ENCODE measurements at regions not wholly inside any gene's neighbourhood (a gene's known extent, or its start where the extent isn't known, plus 50 kb on each side); places are given as distances from the start of the nearest gene placed in this dataset.

DNA sequence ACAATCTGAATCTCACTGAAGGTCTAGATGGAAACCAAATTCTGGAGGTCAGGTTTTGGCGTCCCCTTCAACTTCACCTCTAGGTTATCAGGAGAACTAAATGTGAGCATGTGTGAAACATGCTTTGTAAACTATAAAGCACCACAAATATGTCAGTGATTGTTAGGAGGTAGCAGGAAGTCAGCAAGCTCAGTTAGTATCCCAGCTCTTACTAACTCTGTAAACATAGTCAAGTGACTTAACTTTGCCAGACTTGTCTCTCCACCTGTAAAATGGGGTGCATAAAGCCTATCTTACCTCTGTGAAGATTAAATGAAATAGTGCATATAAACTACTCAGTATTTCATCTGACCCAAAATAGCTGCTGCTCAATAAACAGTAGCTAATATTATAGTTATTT, 121.5 kb downstream of the INSIG2 start:
- no peak overlapping the region for H2AFZ ChIP-seq (ENCODE audit: low read depth, low read length)
- no TSS peak for BruUV-seq (replicated peaks)
- POLR2A ChIA-PET, result interaction anchor here (0.8 kb wide), 1 partner anchor 10 kb away, joined by 3 read pairs; no protein-coding TSS in a partner anchor
- no peaks in the 10 kb centered on the region for H3K36me3 ChIP-seq (ENCODE audit: control insufficient read depth, insufficient read depth, low read length)
- H3K4me1 ChIP-seq (replicated peaks in 1 of 2; ENCODE audit: control insufficient read depth in 2 of 2, insufficient read depth in 2 of 2, low read length in 2 of 2), result no peaks in the 10 kb centered on the region
- ATAC-seq (no peak), FAIRE-seq (no peak), DNase-seq (ENCODE audit: extremely low read depth in 1 of 4, low spot score in 3 of 4) (no peak)
- H3K27ac ChIP-seq (ENCODE audit: extremely low read depth, low read depth, low read length), result no peak overlapping the region
- no peak overlapping the region for H3K9ac ChIP-seq (ENCODE audit: insufficient read depth in 1 of 2, low read depth in 2 of 2, low read length in 2 of 2)
- H3K27me3 ChIP-seq (ENCODE audit: control insufficient read depth in 2 of 2, insufficient read depth in 2 of 2, low read length in 2 of 2), result peaks cover 0 to 2% of the 10 kb centered on the region in 2 experiments; a peak in 2 of 5 replicates
- TF ChIP-seq, protein P1, sequence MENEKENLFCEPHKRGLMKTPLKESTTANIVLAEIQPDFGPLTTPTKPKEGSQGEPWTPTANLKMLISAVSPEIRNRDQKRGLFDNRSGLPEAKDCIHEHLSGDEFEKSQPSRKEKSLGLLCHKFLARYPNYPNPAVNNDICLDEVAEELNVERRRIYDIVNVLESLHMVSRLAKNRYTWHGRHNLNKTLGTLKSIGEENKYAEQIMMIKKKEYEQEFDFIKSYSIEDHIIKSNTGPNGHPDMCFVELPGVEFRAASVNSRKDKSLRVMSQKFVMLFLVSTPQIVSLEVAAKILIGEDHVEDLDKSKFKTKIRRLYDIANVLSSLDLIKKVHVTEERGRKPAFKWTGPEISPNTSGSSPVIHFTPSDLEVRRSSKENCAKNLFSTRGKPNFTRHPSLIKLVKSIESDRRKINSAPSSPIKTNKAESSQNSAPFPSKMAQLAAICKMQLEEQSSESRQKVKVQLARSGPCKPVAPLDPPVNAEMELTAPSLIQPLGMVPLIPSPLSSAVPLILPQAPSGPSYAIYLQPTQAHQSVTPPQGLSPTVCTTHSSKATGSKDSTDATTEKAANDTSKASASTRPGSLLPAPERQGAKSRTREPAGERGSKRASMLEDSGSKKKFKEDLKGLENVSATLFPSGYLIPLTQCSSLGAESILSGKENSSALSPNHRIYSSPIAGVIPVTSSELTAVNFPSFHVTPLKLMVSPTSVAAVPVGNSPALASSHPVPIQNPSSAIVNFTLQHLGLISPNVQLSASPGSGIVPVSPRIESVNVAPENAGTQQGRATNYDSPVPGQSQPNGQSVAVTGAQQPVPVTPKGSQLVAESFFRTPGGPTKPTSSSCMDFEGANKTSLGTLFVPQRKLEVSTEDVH (IDR thresholded peaks at IDR 0.05; ENCODE audit: low read depth, partially characterized antibody), result no peak
- no peak for TF ChIP-seq CBX2 (IDR thresholded peaks at IDR 0.05; ENCODE audit: insufficient read depth, low read length, poor library complexity, severe bottlenecking)
- TF ChIP-seq TCF7L2 (IDR thresholded peaks at IDR 0.05; ENCODE audit: low read depth, low read length), result no peak
- no peak for TF ChIP-seq FIP1L1 (IDR thresholded peaks at IDR 0.05; ENCODE audit: low read depth, low read length, poor library complexity, severe bottlenecking)
- TF ChIP-seq, protein P2, sequence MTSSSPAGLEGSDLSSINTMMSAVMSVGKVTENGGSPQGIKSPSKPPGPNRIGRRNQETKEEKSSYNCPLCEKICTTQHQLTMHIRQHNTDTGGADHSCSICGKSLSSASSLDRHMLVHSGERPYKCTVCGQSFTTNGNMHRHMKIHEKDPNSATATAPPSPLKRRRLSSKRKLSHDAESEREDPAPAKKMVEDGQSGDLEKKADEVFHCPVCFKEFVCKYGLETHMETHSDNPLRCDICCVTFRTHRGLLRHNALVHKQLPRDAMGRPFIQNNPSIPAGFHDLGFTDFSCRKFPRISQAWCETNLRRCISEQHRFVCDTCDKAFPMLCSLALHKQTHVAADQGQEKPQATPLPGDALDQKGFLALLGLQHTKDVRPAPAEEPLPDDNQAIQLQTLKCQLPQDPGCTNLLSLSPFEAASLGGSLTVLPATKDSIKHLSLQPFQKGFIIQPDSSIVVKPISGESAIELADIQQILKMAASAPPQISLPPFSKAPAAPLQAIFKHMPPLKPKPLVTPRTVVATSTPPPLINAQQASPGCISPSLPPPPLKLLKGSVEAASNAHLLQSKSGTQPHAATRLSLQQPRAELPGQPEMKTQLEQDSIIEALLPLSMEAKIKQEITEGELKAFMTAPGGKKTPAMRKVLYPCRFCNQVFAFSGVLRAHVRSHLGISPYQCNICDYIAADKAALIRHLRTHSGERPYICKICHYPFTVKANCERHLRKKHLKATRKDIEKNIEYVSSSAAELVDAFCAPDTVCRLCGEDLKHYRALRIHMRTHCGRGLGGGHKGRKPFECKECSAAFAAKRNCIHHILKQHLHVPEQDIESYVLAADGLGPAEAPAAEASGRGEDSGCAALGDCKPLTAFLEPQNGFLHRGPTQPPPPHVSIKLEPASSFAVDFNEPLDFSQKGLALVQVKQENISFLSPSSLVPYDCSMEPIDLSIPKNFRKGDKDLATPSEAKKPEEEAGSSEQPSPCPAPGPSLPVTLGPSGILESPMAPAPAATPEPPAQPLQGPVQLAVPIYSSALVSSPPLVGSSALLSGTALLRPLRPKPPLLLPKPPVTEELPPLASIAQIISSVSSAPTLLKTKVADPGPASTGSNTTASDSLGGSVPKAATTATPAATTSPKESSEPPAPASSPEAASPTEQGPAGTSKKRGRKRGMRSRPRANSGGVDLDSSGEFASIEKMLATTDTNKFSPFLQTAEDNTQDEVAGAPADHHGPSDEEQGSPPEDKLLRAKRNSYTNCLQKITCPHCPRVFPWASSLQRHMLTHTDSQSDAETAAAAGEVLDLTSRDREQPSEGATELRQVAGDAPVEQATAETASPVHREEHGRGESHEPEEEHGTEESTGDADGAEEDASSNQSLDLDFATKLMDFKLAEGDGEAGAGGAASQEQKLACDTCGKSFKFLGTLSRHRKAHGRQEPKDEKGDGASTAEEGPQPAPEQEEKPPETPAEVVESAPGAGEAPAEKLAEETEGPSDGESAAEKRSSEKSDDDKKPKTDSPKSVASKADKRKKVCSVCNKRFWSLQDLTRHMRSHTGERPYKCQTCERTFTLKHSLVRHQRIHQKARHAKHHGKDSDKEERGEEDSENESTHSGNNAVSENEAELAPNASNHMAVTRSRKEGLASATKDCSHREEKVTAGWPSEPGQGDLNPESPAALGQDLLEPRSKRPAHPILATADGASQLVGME (CRISPR knock-in tag; IDR thresholded peaks at IDR 0.05), result no peak
- no peak for TF ChIP-seq SMAD4 (CRISPR knock-in tag; conservative IDR thresholded peaks at IDR 0.05)
- no peak for TF ChIP-seq TEAD1 (CRISPR knock-in tag; IDR thresholded peaks at IDR 0.05)
- no peaks in the 10 kb centered on the region for H4K20me1 ChIP-seq (replicated peaks; ENCODE audit: control insufficient read depth, insufficient read depth, low read length)
- CTCF ChIA-PET (ENCODE audit: low intra/inter-chr PET ratio), result no interaction called here
- in situ Hi-C loops (cut with MboI), result loop anchor here (10.0 kb wide), 1 partner anchor 155 kb away; no protein-coding TSS in a partner anchor
- no peaks in the 10 kb centered on the region for H3K9me1 ChIP-seq (ENCODE audit: control insufficient read depth, insufficient read depth, low read length)
- no peak overlapping the region for H3K4me3 ChIP-seq
- H3K4me2 ChIP-seq (ENCODE audit: insufficient read depth, low read length), result no peak overlapping the region
- 0% methylated on average over 1 of the region's 1 CpG for WGBS (ENCODE audit: insufficient coverage, low coverage, missing lambda C conversion rate)
- H3K79me2 ChIP-seq (ENCODE audit: control insufficient read depth, insufficient read depth, low read length), result no peaks in the 10 kb centered on the region
- H3K9me3 ChIP-seq (replicated peaks; ENCODE audit: control insufficient read depth, insufficient read depth, low read depth, low read length), result no peaks in the 10 kb centered on the region
- intact Hi-C loops (cut with micrococcal nuclease), result no loop called here

Data from K562 (cell line).